ENCODE measurements at regions not wholly inside any gene's neighbourhood (a gene's known extent, or its start where the extent isn't known, plus 50 kb on each side); places are given as distances from the start of the nearest gene placed in this dataset.

DNA sequence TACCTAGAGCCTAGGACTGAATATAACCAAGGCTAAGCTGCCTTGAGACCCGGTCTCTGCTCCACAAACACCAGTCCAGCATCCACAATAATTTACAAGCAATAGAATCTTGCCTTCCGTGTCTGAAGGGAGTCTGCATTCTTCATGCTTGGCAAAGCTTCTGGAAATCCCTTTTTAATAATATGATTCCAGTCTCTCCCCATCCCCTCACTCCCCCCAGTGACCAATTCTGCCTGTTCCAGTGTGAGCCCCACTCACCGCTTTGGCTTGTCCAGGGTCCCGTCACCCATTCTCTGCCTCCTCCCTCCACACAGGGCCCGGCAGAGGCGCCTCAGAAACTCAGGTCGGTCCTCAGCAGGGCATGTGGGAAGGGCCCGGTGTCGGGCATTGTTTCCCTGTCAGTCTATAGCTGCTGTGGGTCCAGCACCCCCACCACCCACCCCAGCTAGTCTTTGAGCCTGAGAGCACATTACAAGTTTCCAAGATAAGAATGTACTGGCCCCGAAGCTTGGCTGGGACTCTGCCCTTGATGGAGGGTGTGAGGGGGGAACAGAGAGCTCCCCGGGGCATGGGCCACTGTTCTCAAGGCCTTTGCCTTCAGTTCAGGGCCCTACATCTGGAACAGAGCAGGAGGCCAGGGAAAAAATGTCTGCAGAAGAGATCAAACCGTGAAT lies 129.7 kb upstream of the MYCN start:
- H3K36me3 ChIP-seq (ENCODE audit: control insufficient read depth in 3 of 3, insufficient read depth in 3 of 3, low read length in 3 of 3) = no peaks in the 10 kb centered on the region
- no peaks in the 10 kb centered on the region for H3K9me3 ChIP-seq (ENCODE audit: control insufficient read depth in 3 of 3, low read length in 3 of 3)
- no peak overlapping the region for H3K9ac ChIP-seq (ENCODE audit: low read depth in 1 of 3, low read length in 3 of 3)
- H3K4me3 ChIP-seq (ENCODE audit: low read length in 3 of 3) = no peak overlapping the region
- H3K27me3 ChIP-seq (ENCODE audit: control insufficient read depth in 3 of 3, insufficient read depth in 3 of 3, low read length in 3 of 3) = no peaks in the 10 kb centered on the region
- peaks cover 0 to 2% (median 0%) of the 10 kb centered on the region in 3 donors for H3K4me1 ChIP-seq (ENCODE audit: control insufficient read depth in 3 of 3, insufficient read depth in 3 of 3, low read length in 3 of 3)
- H3K27ac ChIP-seq (ENCODE audit: low read depth, low read length) = no peak overlapping the region

- Histone ChIP-seq H3K9ac (ENCODE audit: low read depth in 1 of 3, low read length in 3 of 3) (no peak overlapping the region), H3K4me3 (ENCODE audit: low read length in 3 of 3) (no peak overlapping the region), H3K36me3 (ENCODE audit: control insufficient read depth in 3 of 3, insufficient read depth in 3 of 3, low read length in 3 of 3) (no peaks in the 10 kb centered on the region), H3K9me3 (ENCODE audit: control insufficient read depth in 3 of 3, low read length in 3 of 3) (no peaks in the 10 kb centered on the region), H3K4me1 (ENCODE audit: control insufficient read depth in 3 of 3, insufficient read depth in 3 of 3, low read length in 3 of 3) (peaks cover 0 to 2% (median 0%) of the 10 kb centered on the region in 3 donors), H3K27me3 (ENCODE audit: control insufficient read depth in 3 of 3, insufficient read depth in 3 of 3, low read length in 3 of 3) (no peaks in the 10 kb centered on the region), H3K27ac (ENCODE audit: low read depth, low read length) (no peak overlapping the region)
These were observed 129.0 kb upstream of the MYCN start for GRCh38 chr2:15811367-15811766.

DNA sequence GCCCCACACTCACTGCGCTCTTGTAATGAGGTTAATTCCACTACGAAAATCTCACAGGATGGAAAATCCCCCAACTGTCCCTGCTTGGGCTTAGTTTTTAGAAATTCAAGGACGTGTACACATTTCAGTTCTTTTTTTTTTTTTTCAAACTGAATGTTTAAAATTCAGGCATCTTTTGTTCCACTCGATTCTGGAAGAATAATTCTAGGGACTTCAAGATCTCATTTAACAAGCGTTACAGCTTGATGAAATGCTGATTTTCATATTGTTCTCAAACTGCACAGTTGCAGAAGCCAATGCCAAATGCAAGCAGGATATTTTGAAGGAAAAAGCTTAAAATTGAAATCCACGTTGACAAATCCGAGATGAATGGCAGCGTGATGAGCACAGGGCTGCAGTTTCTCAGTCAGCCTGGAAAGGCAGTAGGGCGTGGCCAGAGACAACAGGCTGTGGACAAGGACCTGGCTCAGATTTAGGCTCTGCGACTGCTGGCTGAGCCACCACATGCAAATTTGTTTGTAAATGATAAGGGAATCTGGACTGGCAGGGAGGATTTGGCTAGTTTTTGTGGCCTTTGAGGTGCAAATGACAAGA lies 128.1 kb upstream of the MYCN start:
- Histone ChIP-seq H3K4me3 (ENCODE audit: low read length in 3 of 3) (no peak overlapping the region), H3K4me1 (ENCODE audit: control insufficient read depth in 3 of 3, insufficient read depth in 3 of 3, low read length in 3 of 3) (peaks cover 0 to 2% (median 0%) of the 10 kb centered on the region in 3 donors), H3K9ac (ENCODE audit: low read depth in 1 of 3, low read length in 3 of 3) (no peak overlapping the region), H3K27me3 (ENCODE audit: control insufficient read depth in 3 of 3, insufficient read depth in 3 of 3, low read length in 3 of 3) (no peaks in the 10 kb centered on the region), H3K36me3 (ENCODE audit: control insufficient read depth in 3 of 3, insufficient read depth in 3 of 3, low read length in 3 of 3) (no peaks in the 10 kb centered on the region), H3K9me3 (ENCODE audit: control insufficient read depth in 3 of 3, low read length in 3 of 3) (no peaks in the 10 kb centered on the region), H3K27ac (ENCODE audit: low read depth, low read length) (no peak overlapping the region)

DNA sequence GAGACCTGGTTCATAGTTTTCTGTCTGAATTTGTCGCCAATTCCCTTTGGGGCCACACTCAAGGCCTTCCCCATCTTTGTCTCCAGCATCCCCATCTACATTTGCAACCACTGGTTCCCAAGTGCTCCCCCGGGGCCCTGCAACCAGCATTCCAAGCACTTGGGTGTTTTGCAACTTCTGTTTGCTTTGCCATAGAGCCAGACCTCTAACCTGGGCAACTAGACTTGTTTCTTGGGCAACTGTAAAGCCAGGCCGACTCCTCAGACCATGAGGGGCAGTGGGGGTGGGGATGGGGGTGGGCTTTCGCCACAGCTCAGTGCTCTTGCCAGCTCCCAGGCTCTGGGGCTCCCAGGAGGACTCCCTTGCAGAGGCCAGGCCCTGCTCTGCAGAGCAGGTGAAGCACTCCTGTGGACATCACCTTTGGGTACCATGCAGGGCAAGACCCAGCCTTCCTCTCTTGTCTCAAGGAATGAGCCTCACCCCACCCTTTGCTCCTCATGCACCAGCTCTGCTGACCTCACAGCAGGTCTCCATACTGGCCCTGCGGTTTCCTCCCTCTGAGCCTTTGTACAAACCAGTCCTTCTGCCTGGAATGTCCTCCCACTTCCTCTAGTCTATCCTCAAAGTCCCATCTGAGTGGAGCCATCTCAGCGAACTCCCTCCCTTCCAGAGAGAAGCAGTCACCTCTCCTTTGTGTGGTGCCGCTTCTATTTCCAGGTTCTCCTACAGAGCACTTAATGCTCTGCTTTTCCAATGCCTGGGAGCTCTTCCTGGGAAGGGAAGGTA lies 126.7 kb upstream of the MYCN start:
- Histone ChIP-seq H3K9me3 (ENCODE audit: control insufficient read depth in 3 of 3, low read length in 3 of 3) (no peaks in the 10 kb centered on the region), H3K36me3 (ENCODE audit: control insufficient read depth in 3 of 3, insufficient read depth in 3 of 3, low read length in 3 of 3) (no peaks in the 10 kb centered on the region), H3K27ac (ENCODE audit: low read depth, low read length) (no peak overlapping the region), H3K9ac (ENCODE audit: low read depth in 1 of 3, low read length in 3 of 3) (no peak overlapping the region), H3K27me3 (ENCODE audit: control insufficient read depth in 3 of 3, insufficient read depth in 3 of 3, low read length in 3 of 3) (no peaks in the 10 kb centered on the region), H3K4me1 (ENCODE audit: control insufficient read depth in 3 of 3, insufficient read depth in 3 of 3, low read length in 3 of 3) (peaks cover 0 to 2% (median 0%) of the 10 kb centered on the region in 3 donors), H3K4me3 (ENCODE audit: low read length in 3 of 3) (no peak overlapping the region)

- Histone ChIP-seq H3K9me3 (ENCODE audit: control insufficient read depth in 3 of 3, low read length in 3 of 3) (no peaks in the 10 kb centered on the region), H3K27me3 (ENCODE audit: control insufficient read depth in 3 of 3, insufficient read depth in 3 of 3, low read length in 3 of 3) (no peaks in the 10 kb centered on the region), H3K9ac (ENCODE audit: low read depth in 1 of 3, low read length in 3 of 3) (no peak overlapping the region), H3K27ac (ENCODE audit: low read depth, low read length) (no peak overlapping the region), H3K4me1 (ENCODE audit: control insufficient read depth in 3 of 3, insufficient read depth in 3 of 3, low read length in 3 of 3) (no peaks in the 10 kb centered on the region), H3K4me3 (ENCODE audit: low read length in 3 of 3) (no peak overlapping the region), H3K36me3 (ENCODE audit: control insufficient read depth in 3 of 3, insufficient read depth in 3 of 3, low read length in 3 of 3) (no peaks in the 10 kb centered on the region)
These were observed 125.9 kb upstream of the MYCN start for GRCh38 chr2:15814403-15814802.

DNA sequence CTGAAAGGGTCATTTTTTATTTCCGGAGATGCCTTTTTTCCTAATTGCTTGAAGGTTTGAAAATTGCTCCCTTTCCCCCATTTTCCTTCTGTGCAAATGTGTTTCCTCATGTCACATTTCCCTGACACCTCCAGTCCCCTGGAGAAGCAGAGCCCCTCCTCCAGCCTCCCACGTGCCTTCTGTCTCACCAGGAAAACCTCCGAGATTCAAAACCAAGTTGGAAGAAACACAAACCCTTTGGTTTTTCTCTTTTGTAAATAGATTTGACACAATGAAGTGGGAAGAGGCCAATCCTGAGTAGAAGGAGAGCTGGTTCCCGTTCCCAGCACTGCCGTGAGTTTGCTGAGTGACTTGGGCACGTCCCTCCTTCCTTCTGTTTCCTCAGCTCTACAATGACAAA lies 125.4 kb upstream of the MYCN start:
- H3K4me1 ChIP-seq (ENCODE audit: control insufficient read depth in 3 of 3, insufficient read depth in 3 of 3, low read length in 3 of 3) = no peaks in the 10 kb centered on the region
- no peaks in the 10 kb centered on the region for H3K36me3 ChIP-seq (ENCODE audit: control insufficient read depth in 3 of 3, insufficient read depth in 3 of 3, low read length in 3 of 3)
- H3K4me3 ChIP-seq (ENCODE audit: low read length in 3 of 3) = no peak overlapping the region
- no peak overlapping the region for H3K9ac ChIP-seq (ENCODE audit: low read depth in 1 of 3, low read length in 3 of 3)
- H3K27ac ChIP-seq (ENCODE audit: low read depth, low read length) = no peak overlapping the region
- no peaks in the 10 kb centered on the region for H3K27me3 ChIP-seq (ENCODE audit: control insufficient read depth in 3 of 3, insufficient read depth in 3 of 3, low read length in 3 of 3)
- no peaks in the 10 kb centered on the region for H3K9me3 ChIP-seq (ENCODE audit: control insufficient read depth in 3 of 3, low read length in 3 of 3)

DNA sequence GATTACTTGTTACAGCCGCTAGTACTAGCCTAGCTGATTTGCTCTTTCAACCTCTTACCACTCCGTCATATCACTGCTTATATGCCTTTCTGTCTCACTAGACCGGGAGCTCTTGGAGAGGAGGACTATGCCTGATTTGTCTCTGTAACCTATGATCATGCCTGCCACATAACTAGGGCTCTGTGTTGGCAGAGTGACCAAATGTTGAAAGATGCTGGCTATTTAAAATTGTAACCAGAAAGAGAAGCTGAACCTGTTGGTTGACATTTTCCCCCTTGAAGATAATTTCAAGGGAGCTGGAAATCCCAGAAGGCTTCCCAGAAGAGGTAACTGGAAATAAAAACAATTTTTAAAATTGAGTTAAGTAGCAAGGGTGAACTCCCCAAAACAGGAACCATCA lies 124.1 kb upstream of the MYCN start:
- Histone ChIP-seq H3K4me3 (ENCODE audit: low read length in 3 of 3) (no peak overlapping the region), H3K9me3 (ENCODE audit: control insufficient read depth in 3 of 3, low read length in 3 of 3) (no peaks in the 10 kb centered on the region), H3K4me1 (ENCODE audit: control insufficient read depth in 3 of 3, insufficient read depth in 3 of 3, low read length in 3 of 3) (no peaks in the 10 kb centered on the region), H3K27ac (ENCODE audit: low read depth, low read length) (no peak overlapping the region), H3K9ac (ENCODE audit: low read depth in 1 of 3, low read length in 3 of 3) (no peak overlapping the region), H3K27me3 (ENCODE audit: control insufficient read depth in 3 of 3, insufficient read depth in 3 of 3, low read length in 3 of 3) (no peaks in the 10 kb centered on the region), H3K36me3 (ENCODE audit: control insufficient read depth in 3 of 3, insufficient read depth in 3 of 3, low read length in 3 of 3) (no peaks in the 10 kb centered on the region)

- Histone ChIP-seq H3K27me3 (ENCODE audit: control insufficient read depth in 3 of 3, insufficient read depth in 3 of 3, low read length in 3 of 3) (no peaks in the 10 kb centered on the region), H3K36me3 (ENCODE audit: control insufficient read depth in 3 of 3, insufficient read depth in 3 of 3, low read length in 3 of 3) (no peaks in the 10 kb centered on the region)
These were observed 123.5 kb upstream of the MYCN start for GRCh38 chr2:15816674-15817406.

GRCh38 chr2:15817748-15818147 lies 122.6 kb upstream of the MYCN start:
- Histone ChIP-seq H3K9me3 (ENCODE audit: control insufficient read depth in 3 of 3, low read length in 3 of 3) (no peaks in the 10 kb centered on the region), H3K4me3 (ENCODE audit: low read length in 3 of 3) (no peak overlapping the region), H3K4me1 (ENCODE audit: control insufficient read depth in 3 of 3, insufficient read depth in 3 of 3, low read length in 3 of 3) (no peaks in the 10 kb centered on the region), H3K27ac (ENCODE audit: low read depth, low read length) (no peak overlapping the region), H3K27me3 (ENCODE audit: control insufficient read depth in 3 of 3, insufficient read depth in 3 of 3, low read length in 3 of 3) (no peaks in the 10 kb centered on the region), H3K36me3 (ENCODE audit: control insufficient read depth in 3 of 3, insufficient read depth in 3 of 3, low read length in 3 of 3) (no peaks in the 10 kb centered on the region), H3K9ac (ENCODE audit: low read depth in 1 of 3, low read length in 3 of 3) (no peak overlapping the region)

More at GRCh38 chr2:15816674-15817406, 123.5 kb upstream of the MYCN start:
- H3K27ac ChIP-seq (ENCODE audit: low read depth, low read length) = no peak overlapping the region
- H3K4me1 ChIP-seq (ENCODE audit: control insufficient read depth in 3 of 3, insufficient read depth in 3 of 3, low read length in 3 of 3) = no peaks in the 10 kb centered on the region
- H3K9ac ChIP-seq (ENCODE audit: low read depth in 1 of 3, low read length in 3 of 3) = no peak overlapping the region
- H3K4me3 ChIP-seq (ENCODE audit: low read length in 3 of 3) = no peak overlapping the region
- H3K9me3 ChIP-seq (ENCODE audit: control insufficient read depth in 3 of 3, low read length in 3 of 3) = no peaks in the 10 kb centered on the region
